Nephron progenitor cell (in vitro differentiated cells): ENCODE measurements at regions not wholly inside any gene's neighbourhood (a gene's known extent, or its start where the extent isn't known, plus 50 kb on each side); places are given as distances from the start of the nearest gene placed in this dataset.

ENCODE experiments used
- DNase-seq: peaks from one replicate; pipeline ENCODE4 v3.0.0; 2021
- H3K27ac Mint-ChIP-seq: 2 replicates; pipeline ENCODE4 v1.8.0; 2021; ENCODE audit warnings: mild to moderate bottlenecking, moderate library complexity, mixed read lengths
- H3K27me3 Mint-ChIP-seq: 2 replicates; pipeline ENCODE4 v1.8.0; 2021; ENCODE audit warnings: mild to moderate bottlenecking, low read depth, mixed read lengths; ENCODE audit not compliant: poor library complexity
- H3K36me3 Mint-ChIP-seq: 2 replicates; pipeline ENCODE4 v1.8.0; 2021; ENCODE audit warnings: low read depth, mixed read lengths
- H3K4me1 Mint-ChIP-seq: 2 replicates; pipeline ENCODE4 v1.8.0; 2021; ENCODE audit warnings: mixed read lengths
- H3K4me3 Mint-ChIP-seq: 2 replicates; pipeline ENCODE4 v1.8.0; 2021; ENCODE audit warnings: mild to moderate bottlenecking, moderate library complexity, mixed read lengths
- H3K9me3 Mint-ChIP-seq: 2 replicates; pipeline ENCODE4 v1.8.0; 2021; ENCODE audit warnings: mild to moderate bottlenecking, moderate library complexity, mixed read lengths
- CTCF ChIP-seq: fragments of 200-600 bp; sonication (generic); IDR thresholded peaks from 2 replicates; pipeline ENCODE4 v1.5.0; 2021; ENCODE audit warnings: antibody characterized with exemption

- Mint-ChIP-seq H3K4me3 (no peak overlapping the region), H3K4me1 (peaks cover 73% of the 10 kb centered on the region), H3K36me3 (no peaks in the 10 kb centered on the region), H3K27ac (no peak overlapping the region), H3K9me3 (peaks cover 5% of the 10 kb centered on the region), H3K27me3 (peaks cover 6% of the 10 kb centered on the region)
- DNase-seq, result no peak
- no peak for TF ChIP-seq CTCF
These were observed 194.7 kb upstream of the MCHR2 start for GRCh38 chr6:100188754-100189153.

GRCh38 chr6:100186552-100186951 is 192.5 kb upstream of the MCHR2 start:
- peaks cover 88% of the 10 kb centered on the region for H3K4me1 Mint-ChIP-seq
- DNase-seq, result no peak
- H3K27me3 Mint-ChIP-seq, result peaks cover 6% of the 10 kb centered on the region
- peaks cover 7% of the 10 kb centered on the region for H3K36me3 Mint-ChIP-seq
- no peaks in the 10 kb centered on the region for H3K9me3 Mint-ChIP-seq
- peak overlapping the region; percentile 78 for H3K27ac Mint-ChIP-seq
- TF ChIP-seq CTCF, result no peak
- no peak overlapping the region for H3K4me3 Mint-ChIP-seq

GRCh38 chr6:100185615-100186014 is 191.6 kb upstream of the MCHR2 start:
- H3K27me3 Mint-ChIP-seq, result peaks cover 6% of the 10 kb centered on the region
- no peak for TF ChIP-seq CTCF
- H3K4me1 Mint-ChIP-seq, result peaks cover 86% of the 10 kb centered on the region
- H3K9me3 Mint-ChIP-seq, result peaks cover 4% of the 10 kb centered on the region
- peaks cover 13% of the 10 kb centered on the region for H3K36me3 Mint-ChIP-seq
- H3K4me3 Mint-ChIP-seq, result no peak overlapping the region
- no peak overlapping the region for H3K27ac Mint-ChIP-seq
- DNase-seq, result no peak

- H3K4me3 Mint-ChIP-seq, result peak overlapping the region; percentile 21
- H3K27ac Mint-ChIP-seq, result peak overlapping the region; percentile 55
- peaks cover 17% of the 10 kb centered on the region for H3K36me3 Mint-ChIP-seq
- H3K4me1 Mint-ChIP-seq, result peaks cover 79% of the 10 kb centered on the region
- peak; percentile 12 for DNase-seq
- H3K27me3 Mint-ChIP-seq, result peaks cover 3% of the 10 kb centered on the region
- H3K9me3 Mint-ChIP-seq, result peaks cover 4% of the 10 kb centered on the region
- no peak for TF ChIP-seq CTCF
These were observed 190.4 kb upstream of the MCHR2 start for GRCh38 chr6:100184473-100184872.

GRCh38 chr6:100182313-100182712 is 188.3 kb upstream of the MCHR2 start:
- Mint-ChIP-seq H3K4me1 (peaks cover 73% of the 10 kb centered on the region), H3K27me3 (no peaks in the 10 kb centered on the region), H3K36me3 (peaks cover 30% of the 10 kb centered on the region), H3K4me3 (no peak overlapping the region), H3K27ac (peak overlapping the region; percentile 58), H3K9me3 (peaks cover 4% of the 10 kb centered on the region)
- no peak for TF ChIP-seq CTCF
- no peak for DNase-seq

GRCh38 chr6:100181309-100181708 is 187.3 kb upstream of the MCHR2 start:
- H3K4me1 Mint-ChIP-seq, result peaks cover 77% of the 10 kb centered on the region
- peaks cover 31% of the 10 kb centered on the region for H3K36me3 Mint-ChIP-seq
- H3K27ac Mint-ChIP-seq, result no peak overlapping the region
- no peak for TF ChIP-seq CTCF
- peaks cover 4% of the 10 kb centered on the region for H3K9me3 Mint-ChIP-seq
- no peaks in the 10 kb centered on the region for H3K27me3 Mint-ChIP-seq
- no peak overlapping the region for H3K4me3 Mint-ChIP-seq
- DNase-seq, result no peak
